GM21786 (cell line): ENCODE measurements at regions not wholly inside any gene's neighbourhood (a gene's known extent, or its start where the extent isn't known, plus 50 kb on each side); places are given as distances from the start of the nearest gene placed in this dataset.
A peak's percentile ranks its signal among the peaks of the same experiment; 100 is the strongest.
"Not testable (repeated sequence)": the region's sequence is repeated elsewhere in the genome, so short reads cannot be mapped to it uniquely, and the experiment has no call there.

Experiments used
- ATAC-seq: cut with Tn5 transposase; IDR thresholded peaks from one replicate; pipeline ENCODE4 v1.9.1; 2021; ENCODE audit not compliant: unreplicated experiment

DNA sequence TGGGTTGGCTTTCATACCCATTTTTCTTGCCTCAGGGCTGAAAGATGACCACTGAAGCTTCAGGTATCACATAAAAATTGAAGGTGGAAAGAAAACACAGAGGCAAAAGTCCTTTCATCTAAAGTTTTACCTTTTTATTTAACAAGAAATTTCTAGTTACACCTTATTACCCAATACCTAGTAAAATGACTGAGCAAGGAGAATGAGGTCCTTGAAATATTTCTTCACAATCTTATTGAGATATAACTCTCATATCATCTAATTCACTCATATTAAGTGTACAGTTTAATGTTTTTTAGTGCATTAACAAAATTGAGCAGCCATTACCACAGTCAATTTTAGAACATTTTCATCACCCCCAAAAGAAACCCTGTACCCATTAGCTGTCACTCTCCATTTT, 112.9 kb upstream of the ADTRP start:
- no peak for ATAC-seq

DNA sequence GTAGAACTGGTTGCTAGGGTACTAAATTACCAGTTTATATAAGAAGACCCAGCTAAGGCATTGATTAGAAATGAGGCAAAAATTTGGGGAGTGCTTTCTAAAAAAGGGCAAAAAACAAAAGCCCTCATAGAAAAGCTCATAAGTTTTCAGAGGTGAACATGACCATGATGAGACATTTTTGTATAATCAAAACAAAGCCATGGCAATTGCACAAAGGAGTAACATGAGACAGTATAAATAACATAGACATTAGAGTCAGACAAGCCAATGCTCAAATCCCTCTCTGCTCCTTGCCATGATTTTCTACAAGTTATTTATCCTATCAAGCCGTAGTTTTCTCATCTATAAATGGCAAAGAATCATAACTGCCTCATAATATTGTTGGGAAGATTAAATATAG, 112.2 kb upstream of the ADTRP start:
- no peak for ATAC-seq

GRCh38 chr6:11890209-11890608, 111.6 kb upstream of the ADTRP start:
- ATAC-seq: no peak

DNA sequence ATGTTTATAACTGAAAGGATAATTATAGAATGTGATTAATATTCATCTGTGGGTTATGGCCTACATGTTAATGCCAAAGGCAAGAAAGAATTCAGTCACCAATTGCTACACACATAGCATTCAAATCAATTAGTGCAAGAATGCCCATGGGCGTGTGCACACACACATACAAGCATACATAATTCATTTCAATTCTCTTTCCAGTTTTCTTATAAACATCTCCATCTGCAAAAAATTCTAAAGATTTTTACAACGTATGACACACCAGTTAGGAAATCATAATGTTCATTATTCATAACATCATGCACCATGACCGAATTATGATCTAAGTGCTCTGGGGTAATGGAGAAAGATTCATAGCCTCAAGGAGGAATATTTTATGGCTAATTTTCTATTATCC, 111.0 kb upstream of the ADTRP start:
- no peak for ATAC-seq

GRCh38 chr6:11888727-11889126, 110.1 kb upstream of the ADTRP start:
- no peak for ATAC-seq

DNA sequence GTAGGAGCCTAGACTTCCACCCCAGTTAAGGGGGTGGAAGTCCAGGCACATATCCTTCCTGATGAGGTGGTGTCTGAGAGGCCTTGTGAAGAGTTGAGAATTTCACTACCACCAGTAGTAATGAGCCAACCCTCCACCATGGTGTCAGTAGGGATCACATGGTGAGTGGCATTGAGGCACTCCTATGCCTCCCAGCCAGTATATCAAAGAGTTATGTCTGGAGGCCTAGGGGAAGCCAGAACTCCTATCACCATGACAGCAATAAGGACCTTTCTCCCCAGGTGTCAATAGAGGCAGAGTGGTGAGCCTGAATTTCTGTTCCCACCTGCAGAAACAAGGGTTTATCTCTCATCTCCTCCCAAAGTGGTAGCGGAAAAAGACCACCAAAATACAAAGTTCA, 106.6 kb upstream of the ADTRP start:
- no peak for ATAC-seq

DNA sequence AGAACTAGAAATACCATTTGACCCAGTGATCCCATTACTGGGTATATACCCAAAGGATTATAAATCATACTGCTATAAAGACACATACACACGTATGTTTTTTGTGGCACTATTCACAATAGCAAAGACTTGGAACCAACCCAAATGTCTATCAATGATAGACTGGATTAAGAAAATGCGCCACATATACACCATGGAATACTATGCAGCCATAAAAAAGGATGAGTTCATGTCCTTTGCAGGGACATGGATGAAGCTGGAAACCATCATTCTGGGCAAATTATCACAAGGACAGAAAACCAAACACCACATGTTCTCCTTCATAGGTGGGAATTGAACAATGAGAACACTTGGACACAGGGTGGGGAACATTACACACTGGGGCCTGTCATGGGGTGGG, 104.9 kb upstream of the ADTRP start:
- ATAC-seq: not testable (repeated sequence)

DNA sequence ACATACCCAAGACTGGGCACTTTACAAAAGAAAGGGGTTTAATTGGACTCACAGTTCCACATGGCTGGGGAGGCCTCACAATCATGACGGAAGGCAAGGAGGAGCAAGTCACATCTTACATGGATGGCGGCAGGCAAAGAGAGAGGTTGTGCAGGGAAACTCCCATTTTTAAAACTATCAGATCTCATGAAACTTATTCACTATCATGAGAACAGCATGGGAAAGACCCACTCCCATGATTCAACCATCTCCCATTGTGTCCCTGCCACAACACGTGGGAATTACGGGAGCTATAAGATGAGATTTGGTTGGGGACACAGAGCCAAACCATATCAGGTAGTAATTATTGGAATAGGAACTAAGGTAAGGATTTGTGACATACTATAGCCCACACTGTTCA, 101.6 kb upstream of the ADTRP start:
- not testable (repeated sequence) for ATAC-seq

DNA sequence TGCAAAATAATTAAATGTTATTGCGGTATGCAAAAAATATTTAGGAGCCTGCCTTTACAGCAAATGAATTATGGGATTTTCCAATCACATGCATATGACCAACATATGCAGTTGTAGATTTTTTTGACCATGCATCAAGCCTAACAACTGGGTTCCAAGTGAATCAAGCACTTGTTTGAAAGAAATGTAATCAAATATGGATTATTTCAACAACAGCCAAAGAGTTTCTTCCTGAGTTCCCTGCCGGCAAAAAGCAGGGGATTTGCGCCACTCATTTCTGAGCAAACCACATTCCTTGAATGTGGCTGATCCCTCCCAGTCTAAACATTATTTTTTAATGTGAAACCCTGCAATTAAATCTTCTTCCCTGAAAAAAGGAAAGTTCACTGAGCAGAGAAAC, 100.1 kb upstream of the ADTRP start:
- no peak for ATAC-seq

DNA sequence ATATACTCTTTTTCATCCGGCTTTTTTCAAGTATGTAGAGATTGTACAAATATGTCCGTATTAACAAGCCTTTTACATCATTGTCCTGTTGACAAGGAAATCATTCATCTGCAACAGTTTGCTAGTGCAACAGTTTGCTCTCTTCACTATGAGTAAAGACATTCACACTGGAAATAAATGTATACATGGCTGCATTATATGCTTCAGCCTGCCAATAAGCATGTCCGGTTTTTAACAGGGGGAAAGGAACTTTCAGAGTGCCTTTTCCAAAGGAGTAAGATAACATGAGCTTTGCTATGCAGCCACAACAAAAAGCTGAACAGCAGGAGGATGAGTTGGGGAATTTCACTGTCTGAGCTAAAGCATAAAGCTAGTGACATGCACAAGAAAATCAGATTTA, 99.4 kb upstream of the ADTRP start:
- ATAC-seq: no peak

GRCh38 chr6:11876934-11877433, 98.4 kb upstream of the ADTRP start:
- peak; percentile 82 for ATAC-seq

- ATAC-seq: no peak
Measured at GRCh38 chr6:11875325-11876109, 96.9 kb upstream of the ADTRP start.

GRCh38 chr6:11869672-11870340, 91.2 kb upstream of the ADTRP start:
- ATAC-seq: no peak

DNA sequence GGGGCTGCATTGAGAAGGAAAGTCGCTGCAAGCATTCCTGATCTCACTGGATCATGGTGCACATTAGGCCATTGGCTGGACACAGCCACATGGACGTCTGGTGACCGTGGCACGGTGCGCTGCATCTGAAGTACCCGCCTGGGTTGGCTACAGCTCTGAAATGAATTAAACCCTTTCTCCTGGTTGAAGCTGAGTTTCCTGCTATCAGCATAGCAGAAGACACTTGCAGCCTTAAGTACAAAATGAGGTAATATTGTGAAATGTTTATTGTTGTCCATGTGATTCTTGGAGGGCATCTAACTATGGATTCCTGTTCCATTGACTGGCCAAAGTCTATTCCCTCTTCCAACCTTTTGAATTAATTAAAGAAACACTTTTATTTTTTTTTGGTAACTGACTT, 89.8 kb upstream of the ADTRP start:
- ATAC-seq: no peak

- no peak for ATAC-seq
Measured at GRCh38 chr6:11865680-11866300, 87.2 kb upstream of the ADTRP start.

- ATAC-seq: no peak
Measured at GRCh38 chr6:11858439-11858838, 79.8 kb upstream of the ADTRP start.

GRCh38 chr6:11855743-11856142, 77.1 kb upstream of the ADTRP start:
- ATAC-seq: no peak

GRCh38 chr6:11854408-11855165, 76.0 kb upstream of the ADTRP start:
- ATAC-seq: no peak

DNA sequence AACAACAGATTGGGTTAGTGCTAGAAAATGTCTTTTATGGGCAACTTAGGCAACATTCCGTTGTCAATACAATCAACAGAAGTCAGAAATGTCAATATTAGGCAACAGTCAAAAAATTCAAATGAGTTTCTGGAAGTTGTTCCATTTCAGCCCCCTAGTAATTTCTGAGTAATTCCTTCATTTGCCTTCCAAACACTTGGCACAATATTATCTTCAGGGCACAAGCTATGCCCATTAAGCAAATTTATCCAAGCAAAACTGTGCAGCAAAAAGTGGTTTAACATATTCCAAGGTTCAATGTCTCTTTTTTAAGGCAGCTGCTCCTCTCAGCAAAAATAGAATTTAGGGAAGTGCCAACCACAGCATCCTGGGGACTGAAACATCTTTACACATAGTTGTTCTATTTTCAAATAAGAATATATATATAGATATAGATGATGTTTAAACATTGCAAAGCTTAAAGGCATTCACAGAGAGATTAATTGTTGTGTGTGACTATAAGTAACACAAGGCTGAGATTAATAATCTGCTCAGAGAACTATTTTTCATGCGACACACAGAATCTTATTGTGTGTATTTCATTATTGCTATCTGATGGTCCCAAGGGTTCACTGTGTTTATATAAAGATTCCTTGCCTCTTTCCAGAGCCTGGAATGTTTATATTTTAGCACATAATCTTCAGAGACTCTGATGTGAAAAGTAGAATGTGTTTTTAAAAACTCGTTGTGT, 75.2 kb upstream of the ADTRP start:
- ATAC-seq: no peak

DNA sequence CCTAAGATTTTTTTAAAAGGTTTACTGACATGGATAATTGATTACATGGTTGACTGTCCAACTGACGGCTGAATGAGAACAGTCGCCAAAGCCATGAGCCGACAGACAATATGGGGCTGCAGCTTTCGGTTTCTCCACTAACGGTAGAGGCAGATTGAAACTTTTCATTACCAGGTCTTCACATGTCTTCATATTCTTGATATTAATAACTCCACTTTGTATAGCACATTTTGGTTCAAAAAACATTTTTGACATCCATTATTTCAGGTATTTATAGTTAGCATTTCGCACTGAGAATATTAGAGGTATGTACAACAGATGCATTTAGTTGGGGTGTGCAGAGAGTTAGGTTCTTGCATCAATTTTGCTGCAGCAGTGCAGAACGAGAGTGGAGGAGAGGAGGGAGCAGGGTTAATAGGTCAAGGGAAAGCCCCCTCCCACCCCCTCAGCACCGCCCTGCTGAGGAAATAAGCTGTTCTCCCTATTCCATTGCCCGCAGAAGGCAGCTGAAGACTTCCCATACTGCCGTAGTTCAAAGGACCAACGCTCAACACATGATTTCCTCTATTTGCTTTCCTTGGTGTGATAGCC, 73.6 kb upstream of the ADTRP start:
- ATAC-seq: no peak
